H9 (cell line): ENCODE measurements at regions not wholly inside any gene's neighbourhood (a gene's known extent, or its start where the extent isn't known, plus 50 kb on each side); places are given as distances from the start of the nearest gene placed in this dataset.

Experiments
- DNase-seq: peaks from one replicate; pipeline ENCODE4 v3.0.0-alpha.2; 2017
- H2AFZ ChIP-seq: one replicate; pipeline ENCODE4 v1.6.1; 2013; ENCODE audit warnings: mild to moderate bottlenecking, low read length, control low read depth, moderate library complexity
- H2AK5ac ChIP-seq: 2 replicates; pipeline ENCODE4 v1.6.1; 2013; ENCODE audit warnings: low read length, control low read depth, mixed read lengths; ENCODE audit not compliant: insufficient read length
- H2BK120ac ChIP-seq: one replicate; pipeline ENCODE4 v1.6.1; 2013; ENCODE audit warnings: low read depth, mild to moderate bottlenecking, low read length, control low read depth, inconsistent platforms; ENCODE audit not compliant: poor library complexity, severe bottlenecking
- H2BK12ac ChIP-seq: 2 replicates; pipeline ENCODE4 v1.6.1; 2013; ENCODE audit warnings: low read length, control low read depth, mixed read lengths, low read depth; ENCODE audit not compliant: insufficient read length
- H2BK15ac ChIP-seq: 2 replicates; pipeline ENCODE4 v1.6.1; 2013; ENCODE audit warnings: low read depth, low read length, control low read depth
- H2BK20ac ChIP-seq: one replicate; pipeline ENCODE4 v1.6.1; 2013; ENCODE audit warnings: low read depth, mild to moderate bottlenecking, low read length, control low read depth, inconsistent platforms; ENCODE audit not compliant: poor library complexity, severe bottlenecking
- H2BK5ac ChIP-seq: 2 replicates; pipeline ENCODE4 v1.6.1; 2013; ENCODE audit warnings: low read length, control low read depth, mixed read lengths; ENCODE audit not compliant: insufficient read length
- H3K14ac ChIP-seq: 2 replicates; pipeline ENCODE4 v1.6.1; 2013; ENCODE audit warnings: low read length, control low read depth; ENCODE audit not compliant: insufficient read depth
- H3K18ac ChIP-seq: 2 replicates; pipeline ENCODE4 v1.6.1; 2013; ENCODE audit warnings: low read depth, mild to moderate bottlenecking, mixed read lengths, low read length, control low read depth; ENCODE audit not compliant: insufficient read length
- H3K23ac ChIP-seq: 2 replicates; pipeline ENCODE4 v1.6.1; 2013; ENCODE audit warnings: low read length, control low read depth, mixed read lengths, low read depth; ENCODE audit not compliant: insufficient read length
- H3K23me2 ChIP-seq: 2 replicates; pipeline ENCODE4 v1.6.1; 2013; ENCODE audit warnings: low read depth, mild to moderate bottlenecking, mixed read lengths, low read length, control low read depth; ENCODE audit not compliant: insufficient read length, poor library complexity, severe bottlenecking
- H3K27ac ChIP-seq: 2 replicates; pipeline ENCODE4 v1.5.1; 2013; ENCODE audit warnings: low read length, control low read depth, mixed read lengths, low read depth; ENCODE audit not compliant: insufficient read length
- H3K27me3 ChIP-seq: 2 replicates; pipeline ENCODE4 v1.6.1; 2013; ENCODE audit warnings: low read length, control low read depth, inconsistent platforms; ENCODE audit not compliant: insufficient read depth
- H3K4ac ChIP-seq: 2 replicates; pipeline ENCODE4 v1.6.1; 2013; ENCODE audit warnings: low read depth, mild to moderate bottlenecking, control low read depth, inconsistent platforms, low read length, moderate library complexity
- H3K4me1 ChIP-seq: 2 replicates; pipeline ENCODE4 v1.6.1; 2013; ENCODE audit warnings: low read length, control low read depth, inconsistent platforms; ENCODE audit not compliant: insufficient read depth
- H3K4me2 ChIP-seq: 2 replicates; pipeline ENCODE4 v1.6.1; 2013; ENCODE audit warnings: low read length, control low read depth, mixed read lengths; ENCODE audit not compliant: insufficient read length, insufficient read depth
- H3K56ac ChIP-seq: 2 replicates; pipeline ENCODE4 v1.6.1; 2013; ENCODE audit warnings: low read depth, mild to moderate bottlenecking, mixed read lengths, low read length, control low read depth; ENCODE audit not compliant: insufficient read length
- H3K79me1 ChIP-seq: 2 replicates; pipeline ENCODE4 v1.6.1; 2013; ENCODE audit warnings: low read depth, mild to moderate bottlenecking, moderate library complexity, low read length, control low read depth, inconsistent platforms; ENCODE audit not compliant: insufficient read depth, poor library complexity, severe bottlenecking
- H3K79me2 ChIP-seq: 2 replicates; pipeline ENCODE4 v1.6.1; 2013; ENCODE audit warnings: low read length, control low read depth, inconsistent platforms; ENCODE audit not compliant: insufficient read depth
- H3K9ac ChIP-seq: 2 replicates; pipeline ENCODE4 v1.6.1; 2013; ENCODE audit warnings: low read length, control low read depth, mixed read lengths; ENCODE audit not compliant: insufficient read length; ENCODE audit errors: extremely low read depth
- H3K9me3 ChIP-seq: one replicate; pipeline ENCODE4 v1.6.1; 2013; ENCODE audit warnings: low read depth, low read length, inconsistent platforms; ENCODE audit not compliant: control insufficient read depth
- H3T11ph ChIP-seq: one replicate; pipeline ENCODE4 v1.6.1; 2013; ENCODE audit warnings: mild to moderate bottlenecking, low read length, control low read depth, inconsistent platforms
- H4K20me1 ChIP-seq: one replicate; pipeline ENCODE4 v1.6.1; 2013; ENCODE audit not compliant: control insufficient read depth, insufficient read length, insufficient read depth
- H4K5ac ChIP-seq: 2 replicates; pipeline ENCODE4 v1.6.1; 2013; ENCODE audit warnings: low read depth, mild to moderate bottlenecking, mixed read lengths, low read length, control low read depth; ENCODE audit not compliant: insufficient read length
- H4K8ac ChIP-seq: replicated peaks from 2 replicates; pipeline ENCODE4 v1.6.1; 2013; ENCODE audit warnings: low read length, control low read depth, mixed read lengths, low read depth; ENCODE audit not compliant: insufficient read length
- H4K91ac ChIP-seq: 2 replicates; pipeline ENCODE4 v1.6.1; 2013; ENCODE audit warnings: low read depth, mild to moderate bottlenecking, moderate library complexity, mixed read lengths, low read length, control low read depth; ENCODE audit not compliant: insufficient read length
- H3K27ac Mint-ChIP-seq, 3 experiments: 2 replicates in 2 of 3; 3 replicates in 1 of 3; pipeline ENCODE4 v1.8.0; 2020 to 2021; ENCODE audit warnings: mixed read lengths in 3 of 3, mild to moderate bottlenecking in 1 of 3, moderate library complexity in 1 of 3
- H3K27me3 Mint-ChIP-seq: 2 replicates; pipeline ENCODE4 v1.8.0; 2021; ENCODE audit warnings: low read depth, mild to moderate bottlenecking, moderate library complexity, mixed read lengths
- H3K36me3 Mint-ChIP-seq, 3 experiments: 2 replicates in 2 of 3; 3 replicates in 1 of 3; pipeline ENCODE4 v1.8.0; 2020 to 2021; ENCODE audit warnings: low read depth in 3 of 3, mixed read lengths in 3 of 3; ENCODE audit not compliant: insufficient read depth in 1 of 3
- H3K4me1 Mint-ChIP-seq, 2 experiments: 2 replicates each; pipeline ENCODE4 v1.8.0; 2020; ENCODE audit warnings: mixed read lengths in 2 of 2
- H3K4me3 Mint-ChIP-seq, 2 experiments: 2 replicates in 1 of 2; 3 replicates in 1 of 2; pipeline ENCODE4 v1.8.0; 2020 to 2021; ENCODE audit warnings: mild to moderate bottlenecking in 2 of 2, mixed read lengths in 2 of 2, moderate library complexity in 1 of 2
- H3K9me3 Mint-ChIP-seq, 2 experiments: 2 replicates in 1 of 2; 3 replicates in 1 of 2; pipeline ENCODE4 v1.8.0; 2020; ENCODE audit warnings: mild to moderate bottlenecking in 2 of 2, mixed read lengths in 2 of 2, moderate library complexity in 1 of 2
- WGBS: extraction: QIAGEN DNeasy Blood & Tissue Kit; methylation state at CpG from one replicate; pipeline ENCODE4 v1.1.7; 2013; ENCODE audit warnings: missing lambda C conversion rate, low lambda C conversion rate, mixed read lengths; ENCODE audit not compliant: insufficient read length; ENCODE audit errors: extremely low coverage; 5-methylcytosine and 5-hydroxymethylcytosine counted together
- TF ChIP-seq, protein P1 (sequence below): fragments of 200-600 bp; sonication (generic); conservative IDR thresholded peaks from 3 replicates; pipeline ENCODE4 v1.8.0; 2021; ENCODE audit warnings: antibody characterized with exemption, mild to moderate bottlenecking

DNA sequence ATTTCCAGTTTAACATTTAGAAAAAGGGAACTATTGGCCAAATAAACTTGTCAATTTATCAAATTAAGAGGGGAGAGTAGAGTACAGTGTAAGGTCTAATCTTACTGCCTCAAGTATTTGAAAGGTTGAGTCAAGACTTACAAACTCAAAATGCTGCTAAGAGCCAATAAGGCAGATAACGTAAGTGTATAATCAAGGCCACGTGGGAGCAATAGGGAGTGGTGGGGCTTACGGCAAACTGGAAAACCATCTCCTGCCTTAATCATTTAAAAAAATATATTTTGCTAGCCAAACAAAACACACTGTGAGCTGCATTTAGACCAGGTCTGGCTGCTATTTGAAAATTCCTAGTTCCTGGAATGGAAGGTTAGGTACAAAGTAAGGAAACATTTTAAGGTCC lies 107.3 kb upstream of the FRMD4B start:
- H3K9me3 Mint-ChIP-seq: no peaks in the 10 kb centered on the region
- peaks cover 3% of the 10 kb centered on the region; the same call in 1 of the 2 replicates for H3K4me1 ChIP-seq
- no peak overlapping the region for H2AK5ac ChIP-seq
- H3K9me3 ChIP-seq: no peaks in the 10 kb centered on the region
- TF ChIP-seq, protein P1, sequence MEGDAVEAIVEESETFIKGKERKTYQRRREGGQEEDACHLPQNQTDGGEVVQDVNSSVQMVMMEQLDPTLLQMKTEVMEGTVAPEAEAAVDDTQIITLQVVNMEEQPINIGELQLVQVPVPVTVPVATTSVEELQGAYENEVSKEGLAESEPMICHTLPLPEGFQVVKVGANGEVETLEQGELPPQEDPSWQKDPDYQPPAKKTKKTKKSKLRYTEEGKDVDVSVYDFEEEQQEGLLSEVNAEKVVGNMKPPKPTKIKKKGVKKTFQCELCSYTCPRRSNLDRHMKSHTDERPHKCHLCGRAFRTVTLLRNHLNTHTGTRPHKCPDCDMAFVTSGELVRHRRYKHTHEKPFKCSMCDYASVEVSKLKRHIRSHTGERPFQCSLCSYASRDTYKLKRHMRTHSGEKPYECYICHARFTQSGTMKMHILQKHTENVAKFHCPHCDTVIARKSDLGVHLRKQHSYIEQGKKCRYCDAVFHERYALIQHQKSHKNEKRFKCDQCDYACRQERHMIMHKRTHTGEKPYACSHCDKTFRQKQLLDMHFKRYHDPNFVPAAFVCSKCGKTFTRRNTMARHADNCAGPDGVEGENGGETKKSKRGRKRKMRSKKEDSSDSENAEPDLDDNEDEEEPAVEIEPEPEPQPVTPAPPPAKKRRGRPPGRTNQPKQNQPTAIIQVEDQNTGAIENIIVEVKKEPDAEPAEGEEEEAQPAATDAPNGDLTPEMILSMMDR: no peak
- H3K4me3 Mint-ChIP-seq: no peak overlapping the region
- H3K18ac ChIP-seq: no peak overlapping the region
- no peak overlapping the region for H2AFZ ChIP-seq
- no peak overlapping the region for H3T11ph ChIP-seq
- no peaks in the 10 kb centered on the region; a peak in 1 of 7 replicates for H3K36me3 Mint-ChIP-seq
- no peak overlapping the region for H3K27ac Mint-ChIP-seq
- H2BK5ac ChIP-seq: no peak overlapping the region
- H3K23ac ChIP-seq: no peak overlapping the region
- H3K27ac ChIP-seq: no peak overlapping the region
- no peaks in the 10 kb centered on the region for H3K23me2 ChIP-seq
- H3K9ac ChIP-seq: no peak overlapping the region
- H4K8ac ChIP-seq: no peak overlapping the region
- H4K91ac ChIP-seq: no peak overlapping the region
- no CpG with 5 or more reads among the region's 3 CpGs for WGBS
- no peak overlapping the region for H4K5ac ChIP-seq
- no peak overlapping the region for H3K56ac ChIP-seq
- no peak for DNase-seq
- H2BK15ac ChIP-seq: no peak overlapping the region
- no peak overlapping the region for H3K14ac ChIP-seq
- no peaks in the 10 kb centered on the region for H4K20me1 ChIP-seq
- H3K79me1 ChIP-seq: no peaks in the 10 kb centered on the region
- no peak overlapping the region for H3K4me2 ChIP-seq
- H3K79me2 ChIP-seq: 0 out of 2 replicates have a peak, but pooled peaks cover 1% of the 10 kb centered on the region
- H3K27me3 ChIP-seq: no peaks in the 10 kb centered on the region
- peaks cover 19 to 22% of the 10 kb centered on the region in 2 experiments for H3K4me1 Mint-ChIP-seq
- no peak overlapping the region for H2BK12ac ChIP-seq
- H2BK120ac ChIP-seq: no peak overlapping the region
- peaks cover 4% of the 10 kb centered on the region; the same call in 1 of the 2 replicates for H3K27me3 Mint-ChIP-seq
- no peak overlapping the region for H2BK20ac ChIP-seq
- no peak overlapping the region for H3K4ac ChIP-seq
